Vagina (tissue), 2 donors: ENCODE measurements at regions not wholly inside any gene's neighbourhood (a gene's known extent, or its start where the extent isn't known, plus 50 kb on each side); places are given as distances from the start of the nearest gene placed in this dataset.

ENCODE experiments used
- CTCF ChIP-seq, 3 experiments: fragments of 450-650 bp in 2 of 3; fragments of 200-600 bp in 1 of 3; sonication (generic) in 1 of 3; IDR thresholded peaks; one replicate each; pipeline ENCODE4 v1.5.1; 2017 to 2019; ENCODE audit warnings: antibody characterized with exemption in 3 of 3, mild to moderate bottlenecking in 2 of 3, moderate library complexity in 2 of 3
- POLR2AphosphoS5 ChIP-seq, 2 donors: sonication (generic); formaldehyde crosslinking; IDR thresholded peaks; one replicate each; pipeline ENCODE4 v1.9.0; 2017; ENCODE audit warnings: antibody characterized with exemption in 2 of 2, mild to moderate bottlenecking in 2 of 2, low read depth in 1 of 2; ENCODE audit not compliant: insufficient read depth in 1 of 2

- TF ChIP-seq CTCF (IDR thresholded peaks at IDR 0.05) (no peak), POLR2AphosphoS5 (IDR thresholded peaks at IDR 0.05; ENCODE audit: insufficient read depth in 1 of 2, low read depth in 1 of 2) (no peak)
Measured at GRCh38 chr3:177615015-177615414, 417.7 kb upstream of the TBL1XR1 start.
